Loucy (cell line): ENCODE measurements at regions not wholly inside any gene's neighbourhood (a gene's known extent, or its start where the extent isn't known, plus 50 kb on each side); places are given as distances from the start of the nearest gene placed in this dataset.

Experiments
- EZH2phosphoT487 ChIP-seq: fragments of 200-600 bp; IDR thresholded peaks from 2 replicates; pipeline ENCODE4 v1.6.1; 2018; ENCODE audit warnings: antibody characterized with exemption, mild to moderate bottlenecking, moderate library complexity, borderline replicate concordance
- TF ChIP-seq, protein P1 (sequence below): fragments of 200-600 bp; sonication (generic); conservative IDR thresholded peaks from 2 replicates; pipeline ENCODE4 v1.5.1; 2014; ENCODE audit warnings: mild to moderate bottlenecking, antibody characterized with exemption, low read length

- TF ChIP-seq, protein P1, sequence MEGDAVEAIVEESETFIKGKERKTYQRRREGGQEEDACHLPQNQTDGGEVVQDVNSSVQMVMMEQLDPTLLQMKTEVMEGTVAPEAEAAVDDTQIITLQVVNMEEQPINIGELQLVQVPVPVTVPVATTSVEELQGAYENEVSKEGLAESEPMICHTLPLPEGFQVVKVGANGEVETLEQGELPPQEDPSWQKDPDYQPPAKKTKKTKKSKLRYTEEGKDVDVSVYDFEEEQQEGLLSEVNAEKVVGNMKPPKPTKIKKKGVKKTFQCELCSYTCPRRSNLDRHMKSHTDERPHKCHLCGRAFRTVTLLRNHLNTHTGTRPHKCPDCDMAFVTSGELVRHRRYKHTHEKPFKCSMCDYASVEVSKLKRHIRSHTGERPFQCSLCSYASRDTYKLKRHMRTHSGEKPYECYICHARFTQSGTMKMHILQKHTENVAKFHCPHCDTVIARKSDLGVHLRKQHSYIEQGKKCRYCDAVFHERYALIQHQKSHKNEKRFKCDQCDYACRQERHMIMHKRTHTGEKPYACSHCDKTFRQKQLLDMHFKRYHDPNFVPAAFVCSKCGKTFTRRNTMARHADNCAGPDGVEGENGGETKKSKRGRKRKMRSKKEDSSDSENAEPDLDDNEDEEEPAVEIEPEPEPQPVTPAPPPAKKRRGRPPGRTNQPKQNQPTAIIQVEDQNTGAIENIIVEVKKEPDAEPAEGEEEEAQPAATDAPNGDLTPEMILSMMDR = no peak
- no peak for TF ChIP-seq EZH2phosphoT487
These were observed 254.1 kb upstream of the SOX21 start for GRCh38 chr13:94966422-94966955.
